A673 (cell line): ENCODE measurements at regions not wholly inside any gene's neighbourhood (a gene's known extent, or its start where the extent isn't known, plus 50 kb on each side); places are given as distances from the start of the nearest gene placed in this dataset.

Source experiments
- BruUV-seq: library from RNA; stranded (reverse); fragments of 400-500 nt; replicated peaks from 2 replicates; lab custom pipeline; 2021; lab: Mats Ljungman, UMichigan
- CTCF ChIA-PET: fragments of 300-600 bp; sonication (Branson Sonifier 250); formaldehyde crosslinking; loops from one replicate; lab custom pipeline; 2022; ENCODE audit warnings: antibody characterized with exemption; lab: Charles Lee
- POLR2A ChIA-PET: fragments of 300-600 bp; sonication (Branson Sonifier 250); formaldehyde crosslinking; loops from one replicate; lab custom pipeline; 2022; ENCODE audit warnings: antibody characterized with exemption; ENCODE audit not compliant: low non-redundant PET; lab: Charles Lee
- DNase-seq: peaks from one replicate; pipeline ENCODE4 v3.0.0-alpha.2; 2015; ENCODE audit warnings: low spot score
- H3K27ac ChIP-seq: fragments of 200-600 bp; sonication (generic); 2 replicates; pipeline ENCODE4 v1.5.1; 2016; ENCODE audit warnings: mixed run types, low read depth, mild to moderate bottlenecking, mixed read lengths, antibody characterized with exemption, low read length; ENCODE audit not compliant: poor library complexity, severe bottlenecking
- H3K27me3 ChIP-seq: fragments of 200-600 bp; sonication (generic); replicated peaks from 2 replicates; pipeline ENCODE4 v1.6.1; 2017; ENCODE audit warnings: mixed run types, low read depth, mild to moderate bottlenecking, mixed read lengths, antibody characterized with exemption, low read length; ENCODE audit not compliant: insufficient read depth, poor library complexity
- H3K36me3 ChIP-seq: fragments of 200-600 bp; sonication (generic); 2 replicates; pipeline ENCODE4 v1.6.1; 2016; ENCODE audit warnings: mixed run types, mild to moderate bottlenecking, mixed read lengths, antibody characterized with exemption, low read length; ENCODE audit not compliant: insufficient read depth, poor library complexity, severe bottlenecking
- H3K4me1 ChIP-seq: fragments of 200-600 bp; sonication (generic); 2 replicates; pipeline ENCODE4 v1.6.1; 2017; ENCODE audit warnings: mixed run types, mild to moderate bottlenecking, mixed read lengths, antibody characterized with exemption, low read length; ENCODE audit not compliant: insufficient read depth, poor library complexity, severe bottlenecking
- H3K4me3 ChIP-seq: fragments of 200-600 bp; sonication (generic); 2 replicates; pipeline ENCODE4 v1.5.1; 2016; ENCODE audit warnings: low read depth, mixed run types, mild to moderate bottlenecking, mixed read lengths, low read length; ENCODE audit not compliant: poor library complexity, severe bottlenecking
- H3K9me3 ChIP-seq: fragments of 200-600 bp; sonication (generic); 2 replicates; pipeline ENCODE4 v1.6.1; 2016; ENCODE audit warnings: mixed run types, low read depth, mild to moderate bottlenecking, mixed read lengths, antibody characterized with exemption, low read length; ENCODE audit not compliant: poor library complexity, severe bottlenecking
- EZH2 ChIP-seq: fragments of 200-600 bp; sonication (generic); IDR thresholded peaks from 2 replicates; pipeline ENCODE4 v1.6.1; 2017; ENCODE audit warnings: borderline replicate concordance, low read depth, mild to moderate bottlenecking, mixed read lengths, antibody characterized with exemption, low read length; ENCODE audit not compliant: poor library complexity, severe bottlenecking
- intact Hi-C: fragments of 100-400 bp; cut with micrococcal nuclease; formaldehyde crosslinking; loops from one replicate; pipeline ENCODE4 v1.10.0; 2022; ENCODE audit not compliant: unreplicated experiment
- TF ChIP-seq, protein P1 (sequence below): fragments of 300-800, 200-600 bp; sonication (generic); conservative IDR thresholded peaks from 2 replicates; pipeline ENCODE4 v1.5.1; 2017; ENCODE audit warnings: low read depth, mild to moderate bottlenecking, antibody characterized with exemption, low read length, moderate library complexity, mixed read lengths

DNA sequence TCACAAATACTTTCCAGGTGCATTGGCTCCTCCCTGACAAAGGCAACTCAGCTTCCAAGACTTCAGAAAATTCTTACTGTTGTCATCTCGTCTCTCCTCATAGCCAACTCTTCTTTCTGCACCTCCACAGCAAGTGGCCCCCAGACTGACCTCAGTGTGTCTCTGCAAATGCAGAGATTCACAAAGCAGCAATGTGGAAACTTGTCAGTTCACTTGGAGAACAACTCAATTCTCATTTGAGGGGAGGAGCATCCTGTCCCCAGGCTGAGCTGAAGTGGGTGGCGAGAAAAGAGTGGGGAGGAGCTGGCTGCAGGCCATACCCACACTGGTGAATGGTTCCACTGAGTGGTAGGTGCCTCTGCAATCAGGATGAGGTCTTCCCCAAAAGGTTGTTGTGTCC lies 248.7 kb upstream of the IL12A start:
- H3K27me3 ChIP-seq: no peaks in the 10 kb centered on the region
- intact Hi-C loops: no loop called here
- H3K9me3 ChIP-seq: no peaks in the 10 kb centered on the region
- no peak for DNase-seq
- TF ChIP-seq EZH2: no peak
- TF ChIP-seq, protein P1, sequence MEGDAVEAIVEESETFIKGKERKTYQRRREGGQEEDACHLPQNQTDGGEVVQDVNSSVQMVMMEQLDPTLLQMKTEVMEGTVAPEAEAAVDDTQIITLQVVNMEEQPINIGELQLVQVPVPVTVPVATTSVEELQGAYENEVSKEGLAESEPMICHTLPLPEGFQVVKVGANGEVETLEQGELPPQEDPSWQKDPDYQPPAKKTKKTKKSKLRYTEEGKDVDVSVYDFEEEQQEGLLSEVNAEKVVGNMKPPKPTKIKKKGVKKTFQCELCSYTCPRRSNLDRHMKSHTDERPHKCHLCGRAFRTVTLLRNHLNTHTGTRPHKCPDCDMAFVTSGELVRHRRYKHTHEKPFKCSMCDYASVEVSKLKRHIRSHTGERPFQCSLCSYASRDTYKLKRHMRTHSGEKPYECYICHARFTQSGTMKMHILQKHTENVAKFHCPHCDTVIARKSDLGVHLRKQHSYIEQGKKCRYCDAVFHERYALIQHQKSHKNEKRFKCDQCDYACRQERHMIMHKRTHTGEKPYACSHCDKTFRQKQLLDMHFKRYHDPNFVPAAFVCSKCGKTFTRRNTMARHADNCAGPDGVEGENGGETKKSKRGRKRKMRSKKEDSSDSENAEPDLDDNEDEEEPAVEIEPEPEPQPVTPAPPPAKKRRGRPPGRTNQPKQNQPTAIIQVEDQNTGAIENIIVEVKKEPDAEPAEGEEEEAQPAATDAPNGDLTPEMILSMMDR: no peak
- H3K4me1 ChIP-seq: no peaks in the 10 kb centered on the region
- no peaks in the 10 kb centered on the region for H3K36me3 ChIP-seq
- ChIA-PET CTCF (interaction anchor here (0.7 kb wide), 1 partner anchor 26 kb away, joined by 5 read pairs; no protein-coding TSS in a partner anchor), POLR2A (no interaction called here)
- H3K27ac ChIP-seq: no peak overlapping the region
- no peak overlapping the region for H3K4me3 ChIP-seq
- BruUV-seq: no TSS peak

DNA sequence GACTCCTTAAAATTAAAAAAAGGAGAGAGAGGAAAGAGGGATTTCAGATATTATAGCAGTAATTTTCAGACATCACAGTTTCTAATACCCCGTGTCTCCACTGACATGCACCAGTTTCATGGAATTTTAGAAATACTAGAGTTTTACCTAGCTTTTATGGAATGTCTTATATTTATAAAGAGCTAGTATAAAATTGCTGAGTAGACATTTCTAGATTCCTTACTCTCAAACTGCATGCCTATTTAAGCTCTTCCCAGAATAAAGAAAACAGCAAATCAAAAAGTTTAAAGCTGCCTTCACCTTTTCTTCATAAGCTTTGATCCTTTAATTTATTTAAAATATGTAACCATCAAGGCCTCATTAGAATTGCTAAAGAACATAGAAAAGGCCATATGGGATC lies 247.4 kb upstream of the IL12A start:
- TF ChIP-seq EZH2: no peak
- TF ChIP-seq, protein P1: no peak
- H3K4me1 ChIP-seq: no peaks in the 10 kb centered on the region
- CTCF ChIA-PET: interaction anchor here (0.6 kb wide), 1 partner anchor 64 kb away, joined by 9 read pairs; no protein-coding TSS in a partner anchor
- H3K27ac ChIP-seq: no peak overlapping the region
- POLR2A ChIA-PET: no interaction called here
- intact Hi-C loops: no loop called here
- DNase-seq: no peak
- no peaks in the 10 kb centered on the region for H3K9me3 ChIP-seq
- no peaks in the 10 kb centered on the region for H3K27me3 ChIP-seq
- no TSS peak for BruUV-seq
- H3K4me3 ChIP-seq: no peak overlapping the region
- no peaks in the 10 kb centered on the region for H3K36me3 ChIP-seq

DNA sequence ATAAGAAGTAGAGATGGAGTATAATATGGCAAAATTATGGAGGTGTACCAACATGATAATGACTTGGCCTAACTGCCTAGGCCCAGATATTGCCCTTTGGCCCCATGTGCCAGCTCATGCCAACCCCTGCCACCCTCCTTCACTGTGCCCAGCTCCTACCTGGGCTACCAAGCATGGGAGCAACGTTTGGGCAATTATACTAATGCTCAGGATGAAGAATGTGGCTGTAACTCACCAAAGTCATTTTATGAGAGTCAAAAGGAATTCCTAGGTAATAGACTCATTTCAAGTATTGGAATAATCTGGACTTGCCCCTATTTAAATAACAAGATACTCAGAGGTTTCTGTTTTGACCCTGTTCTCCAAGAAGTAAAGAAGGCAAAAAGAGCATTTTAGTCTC lies 240.2 kb upstream of the IL12A start:
- POLR2A ChIA-PET: no interaction called here

More for the DNA sequence above, 240.2 kb upstream of the IL12A start:
- CTCF ChIA-PET: no interaction called here
- no peak overlapping the region for H3K27ac ChIP-seq
- peaks cover 5% of the 10 kb centered on the region for H3K27me3 ChIP-seq
- H3K36me3 ChIP-seq: no peaks in the 10 kb centered on the region
- TF ChIP-seq, protein P1: no peak
- TF ChIP-seq EZH2: no peak
- intact Hi-C loops: no loop called here
- no TSS peak for BruUV-seq
- no peaks in the 10 kb centered on the region for H3K4me1 ChIP-seq
- H3K9me3 ChIP-seq: no peaks in the 10 kb centered on the region
- DNase-seq: no peak
- no peak overlapping the region for H3K4me3 ChIP-seq
